HepG2 (cell line): ENCODE measurements at regions not wholly inside any gene's neighbourhood (a gene's known extent, or its start where the extent isn't known, plus 50 kb on each side); places are given as distances from the start of the nearest gene placed in this dataset.

Source experiments
- ATAC-seq: fragments of 200-7000 bp; cut with Tn5 transposase; 3 replicates; pipeline ENCODE4 v1.9.1; 2020; ENCODE audit warnings: mild to moderate bottlenecking, moderate library complexity
- BruUV-seq: library from RNA; stranded (reverse); fragments of 400-500 nt; replicated peaks from 2 replicates; lab custom pipeline; 2021; lab: Mats Ljungman, UMichigan
- CTCF ChIA-PET: fragments of 300-600 bp; formaldehyde crosslinking; extraction: SDS; loops from one replicate; lab custom pipeline; 2021; ENCODE audit warnings: low total read pairs, inconsistent platforms, low intra/inter-chr PET ratio; lab: Yijun Ruan, JAX
- POLR2A ChIA-PET: fragments of 350-600 bp; sonication (Branson Sonifier 250); formaldehyde crosslinking; loops from one replicate; lab custom pipeline; 2020; ENCODE audit warnings: antibody characterized with exemption, inconsistent platforms; lab: Yijun Ruan, JAX
- DNase-seq: peaks from one replicate; pipeline ENCODE4 v3.0.0-alpha.2; 2015; ENCODE audit warnings: low spot score
- FAIRE-seq: peaks from 3 replicates; lab custom pipeline; 2011; peaks lifted over from hg19 to GRCh38; lab: Jason Lieb, UNC
- H2AFZ ChIP-seq: one replicate; pipeline ENCODE4 v1.6.1; 2011; ENCODE audit warnings: low read length, inconsistent platforms
- H3K27ac ChIP-seq: fragments of 300-600 bp; 3 replicates; pipeline ENCODE4 v1.8.0; 2011; ENCODE audit warnings: mixed run types, mild to moderate bottlenecking, mixed read lengths, low read length, inconsistent platforms; ENCODE audit not compliant: insufficient read depth; ENCODE audit errors: extremely low read length
- H3K27me3 ChIP-seq, 2 experiments: fragments of 200-600 bp in 1 of 2; 2 replicates in 1 of 2; 3 replicates in 1 of 2; pipeline versions ENCODE4 v1.6.0 to v1.8.0; 2011; ENCODE audit warnings: low read length in 2 of 2, mild to moderate bottlenecking in 2 of 2, moderate library complexity in 2 of 2, inconsistent platforms in 1 of 2; ENCODE audit not compliant: insufficient read depth in 2 of 2, control insufficient read depth in 1 of 2
- H3K36me3 ChIP-seq, 2 experiments: fragments of 200-600 bp in 1 of 2; replicated peaks in 1 of 2; 2 replicates in 1 of 2; 3 replicates in 1 of 2; pipeline versions ENCODE4 v1.5.1 to v1.8.0; 2011; ENCODE audit warnings: low read length in 2 of 2, inconsistent platforms in 1 of 2; ENCODE audit not compliant: insufficient read depth in 2 of 2, control insufficient read depth in 1 of 2
- H3K4me1 ChIP-seq: 2 replicates; pipeline ENCODE4 v1.5.1; 2012; ENCODE audit warnings: low read length, inconsistent platforms; ENCODE audit not compliant: insufficient read depth
- H3K4me2 ChIP-seq: 2 replicates; pipeline ENCODE4 v1.6.0; 2011; ENCODE audit warnings: low read depth, low read length, inconsistent platforms
- H3K4me3 ChIP-seq, 3 experiments: fragments of 200-600 bp in 1 of 3; sonication (generic), shearing (Covaris generic) in 1 of 3; replicated peaks in 1 of 3; 2 replicates each; pipeline ENCODE4 v1.5.1; 2011 to 2016; ENCODE audit warnings: low read length in 3 of 3, inconsistent platforms in 2 of 3, low read depth in 2 of 3, mild to moderate bottlenecking in 2 of 3, control low read depth in 1 of 3, mixed read lengths in 1 of 3; ENCODE audit not compliant: insufficient read depth in 1 of 3
- H3K79me2 ChIP-seq: one replicate; pipeline ENCODE4 v1.6.1; 2011; ENCODE audit warnings: low read length, inconsistent platforms; ENCODE audit not compliant: insufficient read depth
- H3K9ac ChIP-seq: 2 replicates; pipeline ENCODE4 v1.6.0; 2011; ENCODE audit warnings: mild to moderate bottlenecking, low read depth, low read length, inconsistent platforms; ENCODE audit not compliant: insufficient read depth
- H3K9me3 ChIP-seq: 2 replicates; pipeline ENCODE4 v1.5.1; 2012; ENCODE audit warnings: mild to moderate bottlenecking, low read length
- H4K20me1 ChIP-seq: 2 replicates; pipeline ENCODE4 v1.6.0; 2011; ENCODE audit warnings: inconsistent platforms, mild to moderate bottlenecking, low read length, moderate library complexity; ENCODE audit not compliant: insufficient read depth
- CHD4 ChIP-seq: fragments of 200-600 bp; sonication (generic); IDR thresholded peaks from 2 replicates; pipeline ENCODE4 v1.7.0; 2017; ENCODE audit warnings: mild to moderate bottlenecking, low read length, borderline replicate concordance
- GATAD2A ChIP-seq: IDR thresholded peaks from 2 replicates; pipeline ENCODE4 v1.6.1; 2016
- KDM3A ChIP-seq: IDR thresholded peaks from 2 replicates; pipeline ENCODE4 v1.6.1; 2018; ENCODE audit warnings: low read depth, missing compliant biosample characterization
- KDM5B ChIP-seq: sonication (generic); formaldehyde crosslinking; IDR thresholded peaks from 2 replicates; pipeline ENCODE4 v1.4.0; 2020; ENCODE audit warnings: missing genetic modification reagents, mild to moderate bottlenecking, borderline replicate concordance
- NFE2L2 ChIP-seq: fragments of 150-350 bp; IDR thresholded peaks from 2 replicates; pipeline ENCODE4 v1.6.1; 2014; ENCODE audit warnings: low read length
- PLSCR1 ChIP-seq: sonication (generic); formaldehyde crosslinking; IDR thresholded peaks from 2 replicates; pipeline ENCODE4 v1.5.0; 2020; ENCODE audit warnings: missing genetic modification reagents, mild to moderate bottlenecking, borderline replicate concordance
- SIX1 ChIP-seq: sonication (generic); formaldehyde crosslinking; IDR thresholded peaks from 2 replicates; pipeline ENCODE4 v1.4.0; 2020; ENCODE audit warnings: missing genetic modification reagents, borderline replicate concordance
- STAT6 ChIP-seq: sonication (generic); formaldehyde crosslinking; IDR thresholded peaks from 2 replicates; pipeline ENCODE4 v1.4.0; 2020; ENCODE audit warnings: missing genetic modification reagents, mild to moderate bottlenecking, borderline replicate concordance
- ZNF343 ChIP-seq: sonication (generic); formaldehyde crosslinking; IDR thresholded peaks from 2 replicates; pipeline ENCODE4 v1.4.0; 2020; ENCODE audit warnings: mild to moderate bottlenecking, missing genetic modification reagents
- ZNF749 ChIP-seq: sonication (generic); formaldehyde crosslinking; IDR thresholded peaks from 2 replicates; pipeline ENCODE4 v1.8.0; 2022; ENCODE audit warnings: mild to moderate bottlenecking, missing genetic modification reagents, moderate library complexity, borderline replicate concordance
- WGBS: methylation state at CpG from one replicate; pipeline ENCODE4 v1.1.6; 2017; ENCODE audit warnings: low lambda C conversion rate; 5-methylcytosine and 5-hydroxymethylcytosine counted together
- in situ Hi-C: cut with HindIII; loops from 2 replicates; pipeline ENCODE4 v1.10.0; 2017; ENCODE audit warnings: low pct_unique_long_range_greater_than_20kb; ENCODE audit not compliant: extremely low pct_ligation_motif_present
- intact Hi-C: fragments of 100-400 bp; cut with micrococcal nuclease; formaldehyde crosslinking; loops from one replicate; pipeline ENCODE4 v1.10.0; 2022; ENCODE audit not compliant: unreplicated experiment

- Histone ChIP-seq H3K9me3 (peaks cover 9% of the 10 kb centered on the region), H3K27ac (no peak overlapping the region), H3K79me2 (no peaks in the 10 kb centered on the region), H3K27me3 (peaks cover 3 to 19% of the 10 kb centered on the region in 2 experiments; a peak in 2 of 5 replicates), H3K36me3 (no peaks in the 10 kb centered on the region), H4K20me1 (no peaks in the 10 kb centered on the region), H2AFZ (no peak overlapping the region), H3K4me3 (no peak overlapping the region), H3K9ac (no peak overlapping the region), H3K4me1 (peaks cover 26% of the 10 kb centered on the region), H3K4me2 (no peak overlapping the region)
- TF ChIP-seq CHD4: no peak
- peak; percentile 86 for TF ChIP-seq NFE2L2
- no peak for DNase-seq
- in situ Hi-C loops: no loop called here
- ChIA-PET CTCF (no interaction called here), POLR2A (no interaction called here)
- no peak for ATAC-seq
- 54% methylated on average over 6 of the region's 6 CpGs for WGBS
- no TSS peak for BruUV-seq
- intact Hi-C loops: no loop called here
- no peak for FAIRE-seq
Measured at GRCh38 chr10:3366735-3367405, 194.3 kb upstream of the PITRM1 start.

- ChIA-PET CTCF (no interaction called here), POLR2A (no interaction called here)
- Histone ChIP-seq H3K9me3 (peaks cover 17% of the 10 kb centered on the region), H4K20me1 (no peaks in the 10 kb centered on the region), H3K9ac (no peak overlapping the region), H3K4me1 (peaks cover 26% of the 10 kb centered on the region), H3K4me2 (peak overlapping the region; percentile 81; the same call in 1 of the 2 replicates), H3K27me3 (peaks cover 3 to 19% of the 10 kb centered on the region in 2 experiments; a peak in 2 of 5 replicates), H3K36me3 (no peaks in the 10 kb centered on the region), H2AFZ (no peak overlapping the region), H3K27ac (no peak overlapping the region), H3K79me2 (no peaks in the 10 kb centered on the region), H3K4me3 (no peak overlapping the region)
- TF ChIP-seq KDM5B (CRISPR knock-in tag) (no peak), ZNF749 (CRISPR knock-in tag) (no peak), SIX1 (no peak), PLSCR1 (CRISPR knock-in tag) (no peak), KDM3A (CRISPR knock-in tag) (no peak), STAT6 (CRISPR knock-in tag) (no peak), GATAD2A (CRISPR knock-in tag) (0 out of 2 replicates have a peak, but pooled peaks have one; percentile 0), ZNF343 (no peak)
- ATAC-seq (no peak), DNase-seq (no peak), FAIRE-seq (no peak)
- in situ Hi-C loops (no loop called here), intact Hi-C loops (no loop called here)
- WGBS: 3% methylated on average over 1 of the region's 1 CpG
- no TSS peak for BruUV-seq
Measured at GRCh38 chr10:3366043-3366442, 193.5 kb upstream of the PITRM1 start.
